Glutamatergic neuron (in vitro differentiated cells): ENCODE measurements at regions not wholly inside any gene's neighbourhood (a gene's known extent, or its start where the extent isn't known, plus 50 kb on each side); places are given as distances from the start of the nearest gene placed in this dataset.

Source experiments
- DNase-seq: peaks from one replicate; pipeline ENCODE4 v3.0.0; 2022
- H3K27ac Mint-ChIP-seq: one replicate; pipeline ENCODE4 v1.8.0; 2020; ENCODE audit warnings: mild to moderate bottlenecking, mixed read lengths, inconsistent platforms; ENCODE audit not compliant: unreplicated experiment
- H3K27me3 Mint-ChIP-seq: one replicate; pipeline ENCODE4 v1.8.0; 2020; ENCODE audit warnings: mild to moderate bottlenecking, moderate library complexity, mixed read lengths, inconsistent platforms; ENCODE audit not compliant: unreplicated experiment
- H3K36me3 Mint-ChIP-seq: one replicate; pipeline ENCODE4 v1.8.0; 2020; ENCODE audit warnings: mild to moderate bottlenecking, mixed read lengths, inconsistent platforms; ENCODE audit not compliant: unreplicated experiment
- H3K4me1 Mint-ChIP-seq: one replicate; pipeline ENCODE4 v1.8.0; 2020; ENCODE audit warnings: mild to moderate bottlenecking, low read depth, mixed read lengths, inconsistent platforms; ENCODE audit not compliant: unreplicated experiment
- H3K4me3 Mint-ChIP-seq: one replicate; pipeline ENCODE4 v1.8.0; 2020; ENCODE audit warnings: mild to moderate bottlenecking, mixed read lengths, inconsistent platforms; ENCODE audit not compliant: unreplicated experiment
- H3K9me3 Mint-ChIP-seq: one replicate; pipeline ENCODE4 v1.8.0; 2020; ENCODE audit warnings: mild to moderate bottlenecking, moderate library complexity, mixed read lengths, inconsistent platforms; ENCODE audit not compliant: unreplicated experiment
- TF ChIP-seq, protein P1 (sequence below): fragments of 200-600 bp; sonication (generic); IDR thresholded peaks from one replicate; pipeline ENCODE4 v1.5.0; 2021; ENCODE audit not compliant: partially characterized antibody, unreplicated experiment

DNA sequence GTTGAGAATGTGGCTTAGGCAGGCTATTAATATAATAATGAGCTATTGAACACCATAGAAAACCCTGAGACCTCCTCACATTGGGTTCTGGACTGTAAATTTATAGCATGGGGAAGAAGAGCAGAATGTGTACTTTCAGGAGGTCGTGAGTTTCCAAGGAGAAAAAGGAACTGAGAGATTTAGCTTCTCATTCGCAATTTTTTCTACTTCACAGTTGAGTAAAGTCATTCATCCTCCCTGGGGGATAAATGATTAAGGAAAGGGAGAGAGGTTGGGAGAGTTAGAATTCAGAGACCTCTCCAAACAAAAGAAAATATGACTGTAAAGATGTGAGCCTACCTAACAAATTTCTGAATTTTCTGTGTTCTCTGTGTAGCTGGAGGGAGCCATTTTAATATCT, 205.8 kb upstream of the CYRIA start:
- no peak for DNase-seq
- TF ChIP-seq, protein P1, sequence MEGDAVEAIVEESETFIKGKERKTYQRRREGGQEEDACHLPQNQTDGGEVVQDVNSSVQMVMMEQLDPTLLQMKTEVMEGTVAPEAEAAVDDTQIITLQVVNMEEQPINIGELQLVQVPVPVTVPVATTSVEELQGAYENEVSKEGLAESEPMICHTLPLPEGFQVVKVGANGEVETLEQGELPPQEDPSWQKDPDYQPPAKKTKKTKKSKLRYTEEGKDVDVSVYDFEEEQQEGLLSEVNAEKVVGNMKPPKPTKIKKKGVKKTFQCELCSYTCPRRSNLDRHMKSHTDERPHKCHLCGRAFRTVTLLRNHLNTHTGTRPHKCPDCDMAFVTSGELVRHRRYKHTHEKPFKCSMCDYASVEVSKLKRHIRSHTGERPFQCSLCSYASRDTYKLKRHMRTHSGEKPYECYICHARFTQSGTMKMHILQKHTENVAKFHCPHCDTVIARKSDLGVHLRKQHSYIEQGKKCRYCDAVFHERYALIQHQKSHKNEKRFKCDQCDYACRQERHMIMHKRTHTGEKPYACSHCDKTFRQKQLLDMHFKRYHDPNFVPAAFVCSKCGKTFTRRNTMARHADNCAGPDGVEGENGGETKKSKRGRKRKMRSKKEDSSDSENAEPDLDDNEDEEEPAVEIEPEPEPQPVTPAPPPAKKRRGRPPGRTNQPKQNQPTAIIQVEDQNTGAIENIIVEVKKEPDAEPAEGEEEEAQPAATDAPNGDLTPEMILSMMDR: no peak
- no peaks in the 10 kb centered on the region for H3K4me1 Mint-ChIP-seq
- no peaks in the 10 kb centered on the region for H3K27me3 Mint-ChIP-seq
- no peaks in the 10 kb centered on the region for H3K9me3 Mint-ChIP-seq
- H3K36me3 Mint-ChIP-seq: no peaks in the 10 kb centered on the region
- H3K27ac Mint-ChIP-seq: no peak overlapping the region
- no peak overlapping the region for H3K4me3 Mint-ChIP-seq

DNA sequence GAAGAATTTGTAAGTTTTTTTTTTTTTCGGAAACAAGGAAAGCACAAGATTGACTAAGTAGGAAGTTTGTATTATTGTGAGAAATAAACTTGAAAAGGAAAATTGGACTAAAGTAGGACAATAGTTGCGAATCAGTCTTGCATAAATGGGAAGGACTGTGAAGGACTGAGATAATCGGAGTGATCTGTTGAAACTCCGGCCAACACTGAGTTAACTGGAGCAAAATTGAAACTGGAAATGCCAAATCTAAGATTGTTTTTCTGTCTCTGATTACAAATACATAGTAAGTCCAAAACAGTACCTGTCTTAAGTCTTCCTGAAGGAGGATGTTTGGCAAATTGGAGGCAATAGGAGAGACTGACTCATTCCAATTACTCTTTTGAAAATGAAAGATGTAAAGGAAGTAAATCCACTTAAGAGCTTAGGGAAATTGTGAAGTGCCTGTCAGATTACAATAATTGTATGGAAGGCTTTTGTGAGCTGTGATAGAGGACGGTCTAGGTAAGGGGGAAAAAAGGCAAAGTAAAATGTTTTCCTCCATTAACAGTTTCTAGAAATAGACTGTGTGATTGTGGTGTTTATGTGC, 204.9 kb upstream of the CYRIA start:
- Mint-ChIP-seq H3K4me1 (no peaks in the 10 kb centered on the region), H3K9me3 (no peaks in the 10 kb centered on the region), H3K36me3 (no peaks in the 10 kb centered on the region), H3K27ac (no peak overlapping the region), H3K4me3 (no peak overlapping the region), H3K27me3 (no peaks in the 10 kb centered on the region)
- no peak for DNase-seq
- TF ChIP-seq, protein P1: no peak

DNA sequence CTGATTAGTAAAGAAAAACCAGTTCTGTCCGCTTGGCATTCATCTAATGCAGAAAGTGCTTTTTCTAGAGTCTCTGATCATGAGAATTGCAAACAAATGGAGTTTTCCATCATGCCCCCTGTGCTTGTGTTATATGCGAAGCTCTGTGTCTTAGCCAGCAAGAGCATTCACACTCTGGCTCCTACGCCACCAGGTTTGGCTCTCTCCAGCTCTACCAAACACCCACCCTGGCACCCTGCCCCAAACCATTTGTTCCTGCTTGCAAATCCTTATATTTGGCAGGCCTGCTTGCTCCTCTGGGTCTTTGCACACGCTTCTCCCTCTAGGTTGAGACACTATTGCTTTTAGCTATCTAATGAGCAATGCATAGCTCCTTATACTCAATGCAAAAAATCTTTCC, 204.1 kb upstream of the CYRIA start:
- Mint-ChIP-seq H3K9me3 (no peaks in the 10 kb centered on the region), H3K27ac (no peak overlapping the region), H3K4me3 (no peak overlapping the region), H3K27me3 (no peaks in the 10 kb centered on the region), H3K4me1 (no peaks in the 10 kb centered on the region), H3K36me3 (no peaks in the 10 kb centered on the region)
- no peak for DNase-seq
- TF ChIP-seq, protein P1: no peak

DNA sequence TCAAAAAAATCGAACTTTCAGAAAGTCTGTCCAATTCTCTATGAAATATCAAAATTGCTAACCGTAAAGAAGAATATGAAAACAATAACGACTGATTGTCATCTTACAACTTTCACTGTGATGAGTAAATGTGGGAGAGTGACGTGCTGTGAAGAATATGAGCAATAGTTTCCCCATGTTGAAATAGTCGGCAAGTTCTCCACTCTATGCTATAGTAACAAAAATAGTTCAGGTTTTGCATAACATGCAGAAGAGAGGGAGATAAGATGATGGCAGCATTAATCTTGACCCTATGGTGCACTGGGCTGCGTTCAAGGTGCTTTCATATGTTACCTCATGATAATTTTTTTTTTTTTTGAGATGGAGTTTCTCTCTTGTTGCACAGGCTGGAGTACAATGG, 196.8 kb upstream of the CYRIA start:
- Mint-ChIP-seq H3K9me3 (no peaks in the 10 kb centered on the region), H3K27me3 (no peaks in the 10 kb centered on the region), H3K27ac (no peak overlapping the region), H3K4me1 (peaks cover 2% of the 10 kb centered on the region), H3K4me3 (no peak overlapping the region), H3K36me3 (no peaks in the 10 kb centered on the region)
- no peak for DNase-seq
- TF ChIP-seq, protein P1: no peak

DNA sequence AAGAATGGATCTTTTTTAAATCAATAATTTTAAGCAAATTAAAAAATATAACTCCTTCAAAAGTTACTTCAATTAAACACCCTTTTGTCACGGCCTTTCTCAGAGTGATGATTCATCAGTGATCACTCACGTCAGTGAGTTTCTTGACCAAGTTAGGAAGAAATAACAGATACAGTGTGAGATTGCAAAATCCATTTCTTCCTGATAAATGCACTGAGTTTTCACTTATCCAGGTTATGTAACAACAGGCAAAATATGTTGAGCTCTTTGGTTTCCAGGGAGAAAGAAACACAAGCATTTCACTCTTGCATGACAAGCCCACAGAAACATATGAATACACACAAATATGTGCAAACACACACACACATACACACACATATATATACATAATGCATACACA, 195.9 kb upstream of the CYRIA start:
- H3K4me3 Mint-ChIP-seq: no peak overlapping the region
- TF ChIP-seq, protein P1: no peak
- no peaks in the 10 kb centered on the region for H3K27me3 Mint-ChIP-seq

More for the DNA sequence above, 195.9 kb upstream of the CYRIA start:
- H3K27ac Mint-ChIP-seq: no peak overlapping the region
- H3K9me3 Mint-ChIP-seq: no peaks in the 10 kb centered on the region
- H3K36me3 Mint-ChIP-seq: no peaks in the 10 kb centered on the region
- DNase-seq: no peak
- H3K4me1 Mint-ChIP-seq: peaks cover 2% of the 10 kb centered on the region
